Loucy (cell line): ENCODE measurements at regions not wholly inside any gene's neighbourhood (a gene's known extent, or its start where the extent isn't known, plus 50 kb on each side); places are given as distances from the start of the nearest gene placed in this dataset.

Experiments
- H2AFZ ChIP-seq: fragments of 200-600 bp; sonication (generic); 2 replicates; pipeline ENCODE4 v1.6.0; 2016; ENCODE audit warnings: antibody characterized with exemption, mild to moderate bottlenecking, low read length, moderate library complexity
- H3F3A ChIP-seq: fragments of 200-600 bp; 2 replicates; pipeline ENCODE4 v1.6.0; 2016; ENCODE audit warnings: antibody characterized with exemption, low read depth, mild to moderate bottlenecking
- H3K27me3 ChIP-seq: fragments of 200-600 bp; sonication (generic); 2 replicates; pipeline ENCODE4 v1.6.1; 2014; ENCODE audit warnings: low read length, mild to moderate bottlenecking; ENCODE audit not compliant: insufficient read depth, poor library complexity, severe bottlenecking
- H3K36me3 ChIP-seq: fragments of 200-600 bp; sonication (generic); 2 replicates; pipeline ENCODE4 v1.6.1; 2016; ENCODE audit warnings: low read length; ENCODE audit not compliant: insufficient read depth
- H3K4me1 ChIP-seq: fragments of 200-600 bp; sonication (generic); 2 replicates; pipeline ENCODE4 v1.5.1; 2014; ENCODE audit warnings: low read length, mild to moderate bottlenecking; ENCODE audit not compliant: insufficient read depth, poor library complexity, severe bottlenecking
- H3K4me2 ChIP-seq: fragments of 200-600 bp; sonication (generic); 2 replicates; pipeline ENCODE4 v1.6.0; 2014; ENCODE audit warnings: antibody characterized with exemption, low read length, low read depth, mild to moderate bottlenecking; ENCODE audit not compliant: poor library complexity, severe bottlenecking
- H3K4me3 ChIP-seq: fragments of 200-600 bp; sonication (generic); 2 replicates; pipeline ENCODE4 v1.5.1; 2014; ENCODE audit warnings: low read length, mild to moderate bottlenecking, mixed read lengths; ENCODE audit not compliant: poor library complexity, severe bottlenecking
- H3K79me2 ChIP-seq: fragments of 200-600 bp; sonication (generic); 2 replicates; pipeline ENCODE4 v1.6.1; 2014; ENCODE audit warnings: low read length; ENCODE audit not compliant: insufficient read depth
- H3K9ac ChIP-seq: fragments of 200-600 bp; sonication (generic); 2 replicates; pipeline ENCODE4 v1.6.0; 2014; ENCODE audit warnings: mild to moderate bottlenecking, low read depth, low read length, moderate library complexity; ENCODE audit not compliant: poor library complexity, severe bottlenecking
- H3K9me2 ChIP-seq: fragments of 200-600 bp; sonication (generic); replicated peaks from 2 replicates; pipeline ENCODE4 v1.6.1; 2016; ENCODE audit warnings: low read depth, low read length, mixed read lengths
- H3K9me3 ChIP-seq: fragments of 200-600 bp; sonication (generic); 2 replicates; pipeline ENCODE4 v1.6.1; 2014; ENCODE audit warnings: mild to moderate bottlenecking, antibody characterized with exemption, low read length, low read depth; ENCODE audit not compliant: insufficient read depth
- H4K20me1 ChIP-seq: fragments of 200-600 bp; sonication (generic); 2 replicates; pipeline ENCODE4 v1.6.0; 2014; ENCODE audit warnings: antibody characterized with exemption, low read length, mild to moderate bottlenecking; ENCODE audit not compliant: insufficient read depth, poor library complexity, severe bottlenecking
- CTCF ChIP-seq: fragments of 200-600 bp; sonication (generic); conservative IDR thresholded peaks from 2 replicates; pipeline ENCODE4 v1.5.1; 2014; ENCODE audit warnings: mild to moderate bottlenecking, antibody characterized with exemption, low read length
- EZH2phosphoT487 ChIP-seq: fragments of 200-600 bp; IDR thresholded peaks from 2 replicates; pipeline ENCODE4 v1.6.1; 2018; ENCODE audit warnings: antibody characterized with exemption, mild to moderate bottlenecking, moderate library complexity, borderline replicate concordance

- Histone ChIP-seq H3K9me3 (no peaks in the 10 kb centered on the region), H4K20me1 (no peaks in the 10 kb centered on the region), H2AFZ (no peak overlapping the region), H3F3A (no peaks in the 10 kb centered on the region), H3K36me3 (no peaks in the 10 kb centered on the region), H3K27me3 (no peaks in the 10 kb centered on the region), H3K9ac (no peak overlapping the region), H3K4me1 (no peaks in the 10 kb centered on the region), H3K9me2 (no peaks in the 10 kb centered on the region), H3K4me3 (no peak overlapping the region), H3K4me2 (no peak overlapping the region), H3K79me2 (no peaks in the 10 kb centered on the region)
- TF ChIP-seq CTCF = no peak
- no peak for TF ChIP-seq EZH2phosphoT487
Observed at GRCh38 chr18:60892441-60892840, 440.8 kb upstream of the CDH20 start.

GRCh38 chr18:60892855-60893254, 440.4 kb upstream of the CDH20 start:
- no peak overlapping the region for H3K4me3 ChIP-seq
- no peaks in the 10 kb centered on the region for H3F3A ChIP-seq
- H4K20me1 ChIP-seq = no peaks in the 10 kb centered on the region
- TF ChIP-seq CTCF (no peak), EZH2phosphoT487 (no peak)
- H3K4me1 ChIP-seq = no peaks in the 10 kb centered on the region
- no peaks in the 10 kb centered on the region for H3K27me3 ChIP-seq
- no peaks in the 10 kb centered on the region for H3K36me3 ChIP-seq
- H3K4me2 ChIP-seq = no peak overlapping the region
- no peaks in the 10 kb centered on the region for H3K9me3 ChIP-seq
- no peaks in the 10 kb centered on the region for H3K9me2 ChIP-seq
- no peak overlapping the region for H3K9ac ChIP-seq
- H3K79me2 ChIP-seq = no peaks in the 10 kb centered on the region
- H2AFZ ChIP-seq = no peak overlapping the region

- Histone ChIP-seq H3F3A (no peaks in the 10 kb centered on the region), H3K4me3 (no peak overlapping the region), H3K36me3 (no peaks in the 10 kb centered on the region), H3K4me2 (no peak overlapping the region), H4K20me1 (no peaks in the 10 kb centered on the region), H3K27me3 (no peaks in the 10 kb centered on the region), H3K79me2 (no peaks in the 10 kb centered on the region), H2AFZ (no peak overlapping the region), H3K4me1 (no peaks in the 10 kb centered on the region), H3K9ac (no peak overlapping the region), H3K9me3 (no peaks in the 10 kb centered on the region), H3K9me2 (no peaks in the 10 kb centered on the region)
- TF ChIP-seq EZH2phosphoT487 (no peak), CTCF (no peak)
Observed at GRCh38 chr18:60893355-60894097, 439.7 kb upstream of the CDH20 start.
